ENCODE measurements at regions not wholly inside any gene's neighbourhood (a gene's known extent, or its start where the extent isn't known, plus 50 kb on each side); places are given as distances from the start of the nearest gene placed in this dataset.

DNA sequence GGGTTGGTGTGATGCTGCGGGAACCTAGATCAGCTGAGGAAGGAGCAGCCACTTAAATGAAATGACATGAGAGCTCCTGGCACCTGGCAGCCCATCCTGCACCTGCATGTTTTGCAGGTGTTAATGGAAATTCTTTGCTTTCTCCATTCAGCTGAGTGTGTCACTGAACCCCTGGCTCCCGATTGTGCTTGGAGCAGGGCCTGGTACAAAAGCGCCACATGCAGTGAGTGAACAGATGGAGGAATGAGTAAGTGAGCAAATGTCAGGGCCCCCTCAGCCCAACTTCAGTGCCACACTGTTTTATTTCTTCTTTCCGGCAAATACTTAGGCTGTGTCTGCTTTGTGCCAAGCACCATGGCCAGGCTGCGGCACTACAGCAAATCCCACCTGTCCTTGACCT lies 132.2 kb downstream of the ASB7 start (continued):
- TF ChIP-seq, protein P1, sequence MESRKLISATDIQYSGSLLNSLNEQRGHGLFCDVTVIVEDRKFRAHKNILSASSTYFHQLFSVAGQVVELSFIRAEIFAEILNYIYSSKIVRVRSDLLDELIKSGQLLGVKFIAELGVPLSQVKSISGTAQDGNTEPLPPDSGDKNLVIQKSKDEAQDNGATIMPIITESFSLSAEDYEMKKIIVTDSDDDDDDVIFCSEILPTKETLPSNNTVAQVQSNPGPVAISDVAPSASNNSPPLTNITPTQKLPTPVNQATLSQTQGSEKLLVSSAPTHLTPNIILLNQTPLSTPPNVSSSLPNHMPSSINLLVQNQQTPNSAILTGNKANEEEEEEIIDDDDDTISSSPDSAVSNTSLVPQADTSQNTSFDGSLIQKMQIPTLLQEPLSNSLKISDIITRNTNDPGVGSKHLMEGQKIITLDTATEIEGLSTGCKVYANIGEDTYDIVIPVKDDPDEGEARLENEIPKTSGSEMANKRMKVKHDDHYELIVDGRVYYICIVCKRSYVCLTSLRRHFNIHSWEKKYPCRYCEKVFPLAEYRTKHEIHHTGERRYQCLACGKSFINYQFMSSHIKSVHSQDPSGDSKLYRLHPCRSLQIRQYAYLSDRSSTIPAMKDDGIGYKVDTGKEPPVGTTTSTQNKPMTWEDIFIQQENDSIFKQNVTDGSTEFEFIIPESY (IDR thresholded peaks at IDR 0.05) = no peak
- no peak for TF ChIP-seq HNF4G (IDR thresholded peaks at IDR 0.05)
- no peak for TF ChIP-seq FOXA2 (IDR thresholded peaks at IDR 0.05)
- no peak for TF ChIP-seq JUND (IDR thresholded peaks at IDR 0.05)
- TF ChIP-seq CTCF (IDR thresholded peaks at IDR 0.05; ENCODE audit: low read depth, low read length, missing input control) = no peak

- Histone ChIP-seq H3K36me3 (ENCODE audit: control insufficient read depth in 4 of 4, insufficient read depth in 3 of 4, low read depth in 1 of 4, low read length in 3 of 4) (no peaks in the 10 kb centered on the region), H3K27me3 (ENCODE audit: control insufficient read depth in 4 of 4, insufficient read depth in 4 of 4, low read length in 3 of 4) (peaks cover 0 to 2% (median 0%) of the 10 kb centered on the region in 4 donors), H3K27ac (ENCODE audit: low read depth in 1 of 2, low read length in 2 of 2) (no peak overlapping the region), H3K9me3 (ENCODE audit: control insufficient read depth in 4 of 4, low read length in 3 of 4) (no peaks in the 10 kb centered on the region), H3K9ac (ENCODE audit: low read depth in 1 of 2, low read length in 2 of 2) (no peak overlapping the region), H3K4me3 (ENCODE audit: low read depth in 1 of 3, low read length in 3 of 3) (no peak overlapping the region), H3K4me1 (ENCODE audit: control insufficient read depth in 4 of 4, insufficient read depth in 4 of 4, low read length in 3 of 4) (no peaks in the 10 kb centered on the region)
- WGBS = 87% methylated on average over 12 of the region's 12 CpGs
- DNase-seq (ENCODE audit: low spot score) = no peak
- TF ChIP-seq CTCF (IDR thresholded peaks at IDR 0.05; ENCODE audit: low read depth, low read length, missing input control) (no peak), EGR1 (IDR thresholded peaks at IDR 0.05; ENCODE audit: low read depth in 2 of 2) (no peak), FOXA1 (IDR thresholded peaks at IDR 0.05) (no peak), NR2F2 (IDR thresholded peaks at IDR 0.05) (no peak), SP1 (IDR thresholded peaks at IDR 0.05) (no peak), TAF1 (conservative IDR thresholded peaks at IDR 0.05) (no peak), RAD21 (IDR thresholded peaks at IDR 0.05) (no peak), HNF4A (conservative IDR thresholded peaks at IDR 0.05) (no peak), JUND (IDR thresholded peaks at IDR 0.05) (no peak), ATF3 (IDR thresholded peaks at IDR 0.05) (no peak), RXRA (IDR thresholded peaks at IDR 0.05) (no peak), YY1 (IDR thresholded peaks at IDR 0.05) (no peak), HNF4G (IDR thresholded peaks at IDR 0.05) (no peak), FOXA2 (IDR thresholded peaks at IDR 0.05) (no peak)
- TF ChIP-seq, protein P2, sequence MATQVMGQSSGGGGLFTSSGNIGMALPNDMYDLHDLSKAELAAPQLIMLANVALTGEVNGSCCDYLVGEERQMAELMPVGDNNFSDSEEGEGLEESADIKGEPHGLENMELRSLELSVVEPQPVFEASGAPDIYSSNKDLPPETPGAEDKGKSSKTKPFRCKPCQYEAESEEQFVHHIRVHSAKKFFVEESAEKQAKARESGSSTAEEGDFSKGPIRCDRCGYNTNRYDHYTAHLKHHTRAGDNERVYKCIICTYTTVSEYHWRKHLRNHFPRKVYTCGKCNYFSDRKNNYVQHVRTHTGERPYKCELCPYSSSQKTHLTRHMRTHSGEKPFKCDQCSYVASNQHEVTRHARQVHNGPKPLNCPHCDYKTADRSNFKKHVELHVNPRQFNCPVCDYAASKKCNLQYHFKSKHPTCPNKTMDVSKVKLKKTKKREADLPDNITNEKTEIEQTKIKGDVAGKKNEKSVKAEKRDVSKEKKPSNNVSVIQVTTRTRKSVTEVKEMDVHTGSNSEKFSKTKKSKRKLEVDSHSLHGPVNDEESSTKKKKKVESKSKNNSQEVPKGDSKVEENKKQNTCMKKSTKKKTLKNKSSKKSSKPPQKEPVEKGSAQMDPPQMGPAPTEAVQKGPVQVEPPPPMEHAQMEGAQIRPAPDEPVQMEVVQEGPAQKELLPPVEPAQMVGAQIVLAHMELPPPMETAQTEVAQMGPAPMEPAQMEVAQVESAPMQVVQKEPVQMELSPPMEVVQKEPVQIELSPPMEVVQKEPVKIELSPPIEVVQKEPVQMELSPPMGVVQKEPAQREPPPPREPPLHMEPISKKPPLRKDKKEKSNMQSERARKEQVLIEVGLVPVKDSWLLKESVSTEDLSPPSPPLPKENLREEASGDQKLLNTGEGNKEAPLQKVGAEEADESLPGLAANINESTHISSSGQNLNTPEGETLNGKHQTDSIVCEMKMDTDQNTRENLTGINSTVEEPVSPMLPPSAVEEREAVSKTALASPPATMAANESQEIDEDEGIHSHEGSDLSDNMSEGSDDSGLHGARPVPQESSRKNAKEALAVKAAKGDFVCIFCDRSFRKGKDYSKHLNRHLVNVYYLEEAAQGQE (IDR thresholded peaks at IDR 0.05) = no peak
- TF ChIP-seq, protein P3, sequence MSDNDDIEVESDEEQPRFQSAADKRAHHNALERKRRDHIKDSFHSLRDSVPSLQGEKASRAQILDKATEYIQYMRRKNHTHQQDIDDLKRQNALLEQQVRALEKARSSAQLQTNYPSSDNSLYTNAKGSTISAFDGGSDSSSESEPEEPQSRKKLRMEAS (IDR thresholded peaks at IDR 0.05) = no peak
- TF ChIP-seq, protein P1 (IDR thresholded peaks at IDR 0.05) = no peak
Observed at GRCh38 chr15:100735129-100736053, 133.0 kb downstream of the ASB7 start.

Data from liver (tissue), 8 donors.